ENCODE measurements at regions not wholly inside any gene's neighbourhood (a gene's known extent, or its start where the extent isn't known, plus 50 kb on each side); places are given as distances from the start of the nearest gene placed in this dataset.
A peak's percentile ranks its signal among the peaks of the same experiment; 100 is the strongest.
"Not testable (repeated sequence)": the region's sequence is repeated elsewhere in the genome, so short reads cannot be mapped to it uniquely, and the experiment has no call there.

GRCh38 chr6:84943905-84944304 is 179.5 kb upstream of the TBX18 start:
- no peak for DNase-seq (ENCODE audit: low read depth)

DNA sequence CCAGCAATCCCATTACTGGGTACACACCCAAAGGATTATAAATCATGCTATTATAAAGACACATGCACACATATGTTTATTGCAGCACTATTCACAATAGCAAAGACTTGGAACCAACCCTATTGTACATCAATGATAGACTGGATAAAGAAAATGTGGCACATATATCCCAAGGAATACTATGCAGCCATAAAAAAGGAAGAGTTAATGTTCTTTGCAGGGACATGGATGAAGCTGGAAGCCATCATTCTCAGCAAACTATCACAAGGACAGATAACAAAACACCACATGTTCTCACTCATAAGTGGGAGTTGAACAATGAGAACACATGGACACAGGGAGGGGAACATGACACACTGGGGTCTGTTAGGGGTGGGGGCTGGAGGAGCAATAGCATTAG is 177.2 kb upstream of the TBX18 start:
- DNase-seq (ENCODE audit: low read depth): not testable (repeated sequence)

DNA sequence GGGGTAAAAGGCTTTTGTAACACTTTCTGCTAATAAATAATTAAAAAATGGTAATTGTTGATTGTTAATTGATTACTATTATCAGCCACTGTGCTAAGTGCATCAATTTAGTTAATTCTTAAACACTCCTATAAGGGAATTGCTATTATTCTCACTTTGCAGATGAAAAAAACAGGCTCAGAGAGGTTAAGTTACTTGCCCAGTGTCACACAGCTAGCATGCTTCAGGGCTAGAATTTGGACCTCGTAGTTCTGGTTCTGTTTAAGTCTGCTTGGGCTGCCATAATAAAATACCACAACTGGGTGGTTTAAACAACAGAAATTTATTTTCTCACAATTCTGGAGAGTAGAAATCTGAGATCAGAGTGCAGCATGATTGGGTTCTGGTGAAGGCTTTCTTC is 164.8 kb upstream of the TBX18 start:
- no peak for DNase-seq (ENCODE audit: low read depth)

DNA sequence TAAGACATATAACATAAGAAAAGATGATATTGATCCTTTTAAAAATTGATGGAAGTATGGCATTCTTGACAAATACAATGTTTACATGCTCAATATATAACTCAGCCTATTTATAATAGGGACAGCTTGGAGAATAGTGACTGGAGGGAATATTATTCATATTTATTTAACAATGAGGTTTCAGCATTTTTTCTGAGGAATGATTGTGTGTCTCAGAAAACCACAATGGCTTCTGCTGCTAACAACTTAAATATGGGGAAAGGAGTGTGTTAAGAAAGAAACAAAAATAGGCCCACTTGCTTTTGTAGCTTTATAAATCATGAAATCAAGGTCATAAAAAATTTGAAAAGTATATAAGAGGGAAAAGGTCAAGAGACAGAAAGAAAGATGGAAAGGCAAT is 163.2 kb upstream of the TBX18 start:
- DNase-seq (ENCODE audit: low read depth): no peak

DNA sequence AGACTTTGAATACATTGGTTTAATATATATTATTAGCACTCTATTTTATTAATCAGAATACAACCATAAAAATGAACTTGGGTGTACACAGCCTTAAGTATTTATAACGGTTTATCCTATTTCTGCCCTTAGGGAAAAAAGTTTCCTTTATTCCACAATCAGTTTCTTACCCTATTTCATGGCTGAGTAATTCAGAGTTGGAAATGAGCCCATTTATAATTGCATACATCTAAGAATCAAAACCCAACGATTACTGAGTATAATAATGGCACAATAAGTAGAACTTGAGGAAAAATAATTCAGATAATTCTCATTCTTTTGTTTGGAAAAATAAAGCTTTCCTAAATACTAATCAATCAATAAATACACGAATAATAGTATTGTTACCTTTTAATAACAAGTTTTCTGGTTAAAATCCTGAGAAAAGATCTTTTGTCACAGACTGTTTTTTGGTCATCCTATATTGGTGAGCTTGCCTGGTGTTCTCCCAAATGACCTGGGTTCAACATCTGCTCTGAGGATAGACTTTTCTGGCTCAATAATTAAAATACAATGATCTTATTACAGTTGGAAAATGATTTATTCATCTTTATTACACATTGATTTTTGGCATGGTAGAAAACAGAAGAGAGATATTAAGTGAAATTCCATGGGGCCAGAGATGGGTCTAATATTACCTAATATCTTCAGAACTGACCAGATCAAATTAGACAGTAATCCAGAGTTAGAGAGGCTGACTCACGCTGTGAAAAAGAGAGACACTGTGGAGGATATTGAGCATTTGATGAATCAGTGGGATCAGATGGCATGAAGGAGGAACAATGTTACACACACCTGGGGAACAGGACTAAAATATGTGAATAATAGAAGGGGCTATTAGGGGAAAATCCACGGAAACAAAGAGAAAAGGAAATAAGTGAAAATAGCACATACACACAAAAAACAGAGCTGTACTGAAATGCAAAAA is 162.1 kb upstream of the TBX18 start:
- DNase-seq (ENCODE audit: low read depth): peak; percentile 27

- DNase-seq (ENCODE audit: low read depth): no peak
These were observed 157.5 kb upstream of the TBX18 start for GRCh38 chr6:84921891-84922290.

DNA sequence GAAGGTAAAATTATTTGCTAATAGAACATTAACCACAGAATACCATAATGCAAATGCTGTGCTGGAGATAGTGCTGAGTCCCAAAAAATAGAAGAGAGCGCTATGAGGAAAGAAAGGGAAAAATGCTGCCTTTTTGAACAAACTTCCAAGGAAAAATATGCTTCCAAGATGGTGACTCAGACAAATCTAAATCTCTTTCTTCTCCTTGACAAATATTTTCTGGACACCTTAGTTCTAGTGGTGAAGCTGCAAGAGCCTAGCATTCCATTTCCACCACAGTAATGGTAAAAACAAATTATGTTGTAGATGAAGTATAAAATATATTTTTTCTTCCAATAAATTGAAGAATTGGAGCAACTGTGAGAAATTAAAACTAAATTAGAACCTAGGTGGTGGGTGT is 155.6 kb upstream of the TBX18 start:
- DNase-seq (ENCODE audit: low read depth): no peak

DNA sequence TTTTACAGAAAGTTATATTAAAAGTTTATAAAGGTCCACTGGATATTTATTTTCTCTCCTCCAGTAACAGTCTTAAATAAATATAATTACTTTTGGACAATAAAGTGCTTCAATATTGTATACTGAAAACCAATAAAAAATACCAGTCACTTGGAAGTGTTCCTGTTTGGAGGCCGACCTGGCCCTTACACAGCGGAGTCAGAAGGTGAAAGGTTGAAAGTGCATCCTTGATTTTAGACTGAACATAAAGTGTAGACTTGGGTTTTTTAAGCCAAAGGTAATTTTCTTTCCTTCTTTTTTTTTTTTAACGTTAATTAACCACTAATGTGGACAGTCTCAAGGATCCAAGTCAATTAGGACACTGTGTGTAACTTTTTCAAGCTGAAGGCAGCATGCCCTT is 152.3 kb upstream of the TBX18 start:
- no peak for DNase-seq (ENCODE audit: low read depth)

- DNase-seq (ENCODE audit: low read depth): no peak
These were observed 148.3 kb upstream of the TBX18 start for GRCh38 chr6:84912472-84913322.

- no peak for DNase-seq (ENCODE audit: low read depth)
These were observed 146.7 kb upstream of the TBX18 start for GRCh38 chr6:84910906-84911607.

DNA sequence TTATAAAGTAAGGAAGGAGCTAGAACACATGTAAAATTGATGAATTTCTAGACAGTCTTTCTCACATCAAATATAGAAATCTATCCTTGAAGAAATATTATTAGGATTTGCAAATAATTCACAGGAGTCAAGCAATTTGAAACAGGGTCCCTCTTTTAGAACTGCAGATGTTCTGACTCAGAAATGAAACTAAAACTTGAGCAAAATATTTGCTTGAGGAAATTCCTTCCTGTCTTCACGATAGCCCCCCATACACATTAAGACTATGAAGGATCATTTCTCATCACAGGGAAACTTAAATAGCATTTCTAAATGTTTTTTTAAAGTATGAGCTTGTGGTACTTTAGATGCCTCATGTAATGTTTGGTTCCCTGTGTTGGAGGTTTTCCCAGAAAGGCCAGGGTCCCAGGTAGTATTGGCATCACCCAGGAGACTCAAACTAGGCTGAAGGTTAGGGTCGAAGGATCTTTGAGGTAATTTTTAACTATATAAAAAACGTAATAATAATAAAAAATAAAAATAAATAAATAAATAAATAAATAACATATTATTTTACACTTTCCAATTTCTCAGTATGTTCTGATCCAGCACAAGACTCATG is 144.0 kb upstream of the TBX18 start:
- no peak for DNase-seq (ENCODE audit: low read depth)

GRCh38 chr6:84906514-84906913 is 142.1 kb upstream of the TBX18 start:
- DNase-seq (ENCODE audit: low read depth): no peak

- DNase-seq (ENCODE audit: low read depth): no peak
These were observed 141.4 kb upstream of the TBX18 start for GRCh38 chr6:84905823-84906222.

DNA sequence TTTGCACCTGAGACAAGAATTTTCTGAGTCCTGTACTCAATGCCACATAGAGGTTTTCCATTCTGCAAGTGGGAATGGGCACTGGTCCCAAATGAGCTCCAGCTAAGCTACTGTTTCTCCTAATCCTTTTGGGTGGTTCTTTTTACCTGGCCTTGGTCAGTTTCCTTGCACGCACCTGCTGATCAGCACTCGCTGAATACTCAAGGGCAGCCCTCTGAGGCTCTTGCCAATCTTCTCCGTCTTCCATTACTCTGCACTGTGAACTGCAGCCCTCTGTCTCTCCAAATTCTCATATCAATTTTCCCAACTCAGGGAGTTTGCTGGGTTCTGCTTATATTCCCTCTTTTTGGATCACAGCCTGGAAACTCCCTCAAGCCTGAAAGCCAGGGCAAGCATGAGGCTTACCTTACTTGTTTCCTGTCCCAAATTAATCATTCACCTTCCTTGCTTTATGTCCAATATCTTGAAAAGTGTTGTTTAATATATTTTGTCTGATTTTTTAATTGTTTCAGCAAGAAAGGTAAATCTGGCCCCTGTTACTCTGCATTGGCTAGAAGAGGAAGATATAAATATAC is 138.0 kb upstream of the TBX18 start:
- no peak for DNase-seq (ENCODE audit: low read depth)

DNA sequence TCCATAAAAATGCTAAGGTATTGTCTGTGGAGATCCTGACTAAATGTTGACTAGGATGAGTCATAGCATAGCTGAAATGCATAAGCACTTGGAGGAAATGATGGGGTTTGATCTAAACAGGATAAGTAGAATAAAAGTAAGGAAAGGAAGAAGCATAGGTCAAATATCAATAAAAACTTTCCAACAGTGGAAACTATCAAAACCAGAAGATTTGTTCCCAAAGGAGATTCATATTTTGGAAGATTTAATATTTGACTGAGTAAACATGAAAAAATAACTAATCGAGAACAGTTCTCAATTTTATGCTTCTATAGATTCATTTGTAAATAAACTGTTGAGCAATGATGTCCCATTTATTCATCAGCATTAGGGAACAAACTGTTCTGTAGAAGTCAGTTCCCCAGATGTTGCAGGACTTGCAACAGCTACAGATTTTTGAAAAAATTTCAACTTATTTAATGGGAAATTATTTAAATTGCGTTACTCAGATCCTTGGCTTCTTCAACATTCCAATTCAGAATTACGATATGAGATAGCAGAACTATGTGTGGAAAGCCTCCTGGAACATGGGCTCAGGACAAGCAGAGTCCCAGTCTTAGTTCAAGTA is 133.7 kb upstream of the TBX18 start:
- no peak for DNase-seq (ENCODE audit: low read depth)

DNA sequence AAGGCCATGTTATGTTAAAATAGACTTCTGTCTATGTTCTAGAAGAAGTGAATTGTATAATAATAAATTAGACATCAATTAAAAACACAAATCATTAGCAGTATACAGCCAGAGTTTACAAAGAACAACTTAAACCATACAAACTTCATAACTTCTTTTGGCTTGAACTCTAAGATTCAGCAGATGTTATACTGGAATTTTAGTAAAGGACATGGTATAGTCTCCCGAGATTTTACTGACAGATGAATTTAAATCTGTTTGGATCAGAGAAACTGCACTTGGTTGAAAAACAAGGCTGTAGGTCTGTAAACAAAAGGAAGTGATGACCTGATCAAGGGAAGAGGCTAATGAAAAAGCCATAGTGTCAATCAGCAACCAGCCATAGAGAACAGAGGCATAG is 132.6 kb upstream of the TBX18 start:
- DNase-seq (ENCODE audit: low read depth): no peak

- no peak for DNase-seq (ENCODE audit: low read depth)
These were observed 128.3 kb upstream of the TBX18 start for GRCh38 chr6:84892671-84893070.

GRCh38 chr6:84882768-84883766 is 118.7 kb upstream of the TBX18 start:
- peak; percentile 60 for DNase-seq (ENCODE audit: low read depth)

DNA sequence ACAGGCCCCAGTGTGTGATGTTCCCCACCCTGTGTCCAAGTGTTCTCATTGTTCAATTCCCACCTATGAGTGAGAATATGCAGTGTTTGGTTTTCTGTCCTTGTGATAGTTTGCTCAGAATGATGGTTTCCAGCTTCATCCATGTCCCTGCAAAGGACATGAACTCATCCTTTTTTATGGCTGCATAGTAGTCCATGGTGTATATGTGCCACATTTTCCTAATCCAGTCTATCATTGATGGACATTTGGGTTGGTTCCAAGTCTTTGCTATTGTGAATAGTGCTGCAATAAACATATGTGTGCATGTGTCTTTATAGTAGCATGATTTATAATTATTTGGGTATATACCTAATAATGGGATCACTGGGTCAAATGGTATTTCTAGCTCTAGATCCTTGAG is 115.0 kb upstream of the TBX18 start:
- DNase-seq (ENCODE audit: low read depth): not testable (repeated sequence)

Measured in myocyte (in vitro differentiated cells).